Glutamatergic neuron (in vitro differentiated cells): ENCODE measurements at regions not wholly inside any gene's neighbourhood (a gene's known extent, or its start where the extent isn't known, plus 50 kb on each side); places are given as distances from the start of the nearest gene placed in this dataset.

ENCODE experiments used
- DNase-seq: peaks from one replicate; pipeline ENCODE4 v3.0.0; 2022
- H3K27ac Mint-ChIP-seq: one replicate; pipeline ENCODE4 v1.8.0; 2020; ENCODE audit warnings: mild to moderate bottlenecking, mixed read lengths, inconsistent platforms; ENCODE audit not compliant: unreplicated experiment
- H3K27me3 Mint-ChIP-seq: one replicate; pipeline ENCODE4 v1.8.0; 2020; ENCODE audit warnings: mild to moderate bottlenecking, moderate library complexity, mixed read lengths, inconsistent platforms; ENCODE audit not compliant: unreplicated experiment
- H3K36me3 Mint-ChIP-seq: one replicate; pipeline ENCODE4 v1.8.0; 2020; ENCODE audit warnings: mild to moderate bottlenecking, mixed read lengths, inconsistent platforms; ENCODE audit not compliant: unreplicated experiment
- H3K4me1 Mint-ChIP-seq: one replicate; pipeline ENCODE4 v1.8.0; 2020; ENCODE audit warnings: mild to moderate bottlenecking, low read depth, mixed read lengths, inconsistent platforms; ENCODE audit not compliant: unreplicated experiment
- H3K4me3 Mint-ChIP-seq: one replicate; pipeline ENCODE4 v1.8.0; 2020; ENCODE audit warnings: mild to moderate bottlenecking, mixed read lengths, inconsistent platforms; ENCODE audit not compliant: unreplicated experiment
- H3K9me3 Mint-ChIP-seq: one replicate; pipeline ENCODE4 v1.8.0; 2020; ENCODE audit warnings: mild to moderate bottlenecking, moderate library complexity, mixed read lengths, inconsistent platforms; ENCODE audit not compliant: unreplicated experiment
- CTCF ChIP-seq: fragments of 200-600 bp; sonication (generic); IDR thresholded peaks from one replicate; pipeline ENCODE4 v1.5.0; 2021; ENCODE audit not compliant: partially characterized antibody, unreplicated experiment

- H3K4me1 Mint-ChIP-seq, result no peaks in the 10 kb centered on the region
- H3K36me3 Mint-ChIP-seq, result no peaks in the 10 kb centered on the region
- H3K9me3 Mint-ChIP-seq, result no peaks in the 10 kb centered on the region
- TF ChIP-seq CTCF, result no peak
- no peaks in the 10 kb centered on the region for H3K27me3 Mint-ChIP-seq
- no peak overlapping the region for H3K27ac Mint-ChIP-seq
- no peak for DNase-seq
- no peak overlapping the region for H3K4me3 Mint-ChIP-seq
These were observed 375.9 kb downstream of the ANXA1 start for GRCh38 chr9:73527521-73527920.

DNA sequence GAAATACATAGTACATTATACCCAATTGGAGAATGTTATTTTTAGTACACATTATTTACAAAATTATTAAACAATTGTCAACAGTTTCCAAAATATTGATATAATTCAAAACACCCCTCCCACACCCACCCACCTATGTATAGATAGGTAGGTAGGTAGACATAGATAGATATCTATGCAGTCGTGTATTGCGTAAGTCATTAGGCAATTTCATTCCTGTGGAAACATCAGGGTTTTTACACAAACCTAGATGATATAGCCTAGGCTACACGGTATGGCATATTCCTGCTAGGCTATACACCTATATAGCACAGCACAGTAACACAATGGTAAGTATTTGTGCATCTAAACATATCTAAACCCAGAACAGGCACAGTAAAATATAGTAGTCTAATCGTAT, 377.3 kb downstream of the ANXA1 start:
- Mint-ChIP-seq H3K9me3 (no peaks in the 10 kb centered on the region), H3K4me1 (no peaks in the 10 kb centered on the region), H3K4me3 (no peak overlapping the region), H3K27me3 (no peaks in the 10 kb centered on the region), H3K36me3 (no peaks in the 10 kb centered on the region), H3K27ac (no peak overlapping the region)
- no peak for TF ChIP-seq CTCF
- no peak for DNase-seq

DNA sequence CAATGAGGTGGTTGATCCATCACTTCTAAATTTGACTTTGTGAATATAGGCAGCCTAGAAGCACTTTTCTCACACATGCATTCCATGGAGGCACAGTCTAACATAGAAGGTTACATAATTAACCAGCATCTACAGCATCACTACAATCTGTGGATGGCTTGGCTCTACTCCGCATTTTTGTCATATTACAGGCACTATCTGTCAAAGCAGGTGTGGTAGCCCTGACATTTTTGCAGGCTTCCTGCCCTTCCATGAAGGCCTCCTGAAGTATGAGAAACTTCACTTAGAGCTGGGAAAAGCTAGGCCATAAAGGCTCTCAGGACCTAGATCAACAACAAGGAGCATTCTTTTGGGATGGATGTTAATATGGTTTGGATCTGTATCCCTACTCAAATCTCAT, 378.0 kb downstream of the ANXA1 start:
- no peak overlapping the region for H3K4me3 Mint-ChIP-seq
- H3K36me3 Mint-ChIP-seq, result no peaks in the 10 kb centered on the region
- H3K27ac Mint-ChIP-seq, result no peak overlapping the region
- H3K27me3 Mint-ChIP-seq, result no peaks in the 10 kb centered on the region
- no peaks in the 10 kb centered on the region for H3K9me3 Mint-ChIP-seq
- no peak for DNase-seq
- no peaks in the 10 kb centered on the region for H3K4me1 Mint-ChIP-seq
- no peak for TF ChIP-seq CTCF

- no peak overlapping the region for H3K27ac Mint-ChIP-seq
- no peaks in the 10 kb centered on the region for H3K4me1 Mint-ChIP-seq
- H3K9me3 Mint-ChIP-seq, result no peaks in the 10 kb centered on the region
- no peak for TF ChIP-seq CTCF
- DNase-seq, result no peak
- H3K36me3 Mint-ChIP-seq, result no peaks in the 10 kb centered on the region
- no peak overlapping the region for H3K4me3 Mint-ChIP-seq
- no peaks in the 10 kb centered on the region for H3K27me3 Mint-ChIP-seq
These were observed 379.4 kb downstream of the ANXA1 start for GRCh38 chr9:73531051-73531532.

GRCh38 chr9:73531658-73532057, 380.0 kb downstream of the ANXA1 start:
- H3K4me3 Mint-ChIP-seq, result no peak overlapping the region
- H3K27ac Mint-ChIP-seq, result no peak overlapping the region
- no peaks in the 10 kb centered on the region for H3K4me1 Mint-ChIP-seq
- no peaks in the 10 kb centered on the region for H3K36me3 Mint-ChIP-seq
- DNase-seq, result no peak
- H3K9me3 Mint-ChIP-seq, result no peaks in the 10 kb centered on the region
- H3K27me3 Mint-ChIP-seq, result no peaks in the 10 kb centered on the region
- no peak for TF ChIP-seq CTCF
